NCI-H1694 treated with DMSO at 0.1 percent for 48 hours (cell line): ENCODE measurements at regions not wholly inside any gene's neighbourhood (a gene's known extent, or its start where the extent isn't known, plus 50 kb on each side); places are given as distances from the start of the nearest gene placed in this dataset.
"Not testable (repeated sequence)": the region's sequence is repeated elsewhere in the genome, so short reads cannot be mapped to it uniquely, and the experiment has no call there.

Experiments
- DNase-seq: peaks from one replicate; lab custom pipeline; 2025; lab: John Stamatoyannopoulos, UW

DNA sequence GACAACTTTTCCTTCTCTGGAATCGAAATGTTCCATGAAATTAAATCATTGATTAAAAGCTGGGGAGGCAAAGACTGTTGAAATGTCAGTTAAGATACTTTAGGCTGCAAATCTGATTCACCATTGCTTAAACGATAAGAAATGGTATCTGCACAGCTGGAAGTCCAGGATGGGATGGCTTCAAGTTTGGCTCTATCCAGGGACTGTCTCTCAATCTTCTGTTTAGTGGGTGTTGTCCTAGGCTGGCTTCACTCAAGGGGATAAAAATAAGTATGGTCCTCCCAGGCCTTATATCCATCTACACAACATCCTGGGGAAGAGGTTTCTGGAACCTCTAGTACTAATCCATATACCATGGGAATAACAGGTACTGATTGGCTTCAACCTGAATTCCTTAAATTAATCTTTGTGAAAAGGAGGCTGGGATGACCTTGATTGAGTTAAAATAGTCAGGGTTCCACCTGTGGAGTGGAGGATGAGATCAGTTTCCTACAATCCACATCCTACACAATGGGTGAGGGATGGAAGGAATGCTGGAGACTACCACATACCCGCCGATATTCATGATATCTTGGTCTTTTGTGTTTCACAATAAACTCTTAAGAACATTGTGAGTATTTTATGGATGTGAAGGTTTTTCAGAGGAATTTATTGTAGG lies 156.0 kb upstream of the L3MBTL4 start:
- DNase-seq: no peak

DNA sequence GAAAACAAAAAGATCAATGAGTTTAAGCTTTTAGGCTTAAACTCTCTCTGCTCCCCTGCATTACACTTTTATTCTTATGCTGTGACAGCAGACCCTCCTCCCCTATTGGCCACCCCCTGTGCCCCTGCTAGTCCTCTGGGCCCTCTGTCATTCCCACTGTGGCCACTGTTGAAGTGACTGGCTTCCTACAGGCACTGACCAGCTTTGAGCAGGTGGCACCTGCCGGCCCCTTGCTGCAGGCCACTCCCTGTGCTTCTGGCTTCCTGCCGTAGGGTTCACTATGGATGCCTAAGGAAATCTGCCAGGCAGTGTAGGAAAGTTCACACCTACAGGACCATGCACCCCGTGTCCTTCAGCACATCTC lies 156.5 kb upstream of the L3MBTL4 start:
- DNase-seq: no peak

DNA sequence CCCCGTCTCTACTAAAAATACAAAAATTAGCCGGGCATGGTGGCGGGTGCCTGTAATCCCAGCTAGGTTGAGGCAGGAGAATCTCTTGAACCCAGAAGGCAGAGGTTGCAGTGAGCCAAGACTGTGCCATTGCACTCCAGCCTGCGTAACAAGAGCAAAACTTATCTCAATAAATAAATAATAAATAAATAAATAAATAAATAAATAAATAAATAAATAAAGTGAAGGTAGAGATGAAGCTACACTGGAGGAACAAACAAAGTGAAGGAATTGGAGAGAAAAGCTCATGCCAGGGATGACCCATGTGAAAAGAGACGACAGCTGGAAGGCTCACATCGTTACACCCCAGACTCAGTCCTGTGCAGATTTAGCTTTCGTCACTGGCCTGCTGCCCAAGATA lies 157.3 kb upstream of the ARHGAP28 start:
- not testable (repeated sequence) for DNase-seq

DNA sequence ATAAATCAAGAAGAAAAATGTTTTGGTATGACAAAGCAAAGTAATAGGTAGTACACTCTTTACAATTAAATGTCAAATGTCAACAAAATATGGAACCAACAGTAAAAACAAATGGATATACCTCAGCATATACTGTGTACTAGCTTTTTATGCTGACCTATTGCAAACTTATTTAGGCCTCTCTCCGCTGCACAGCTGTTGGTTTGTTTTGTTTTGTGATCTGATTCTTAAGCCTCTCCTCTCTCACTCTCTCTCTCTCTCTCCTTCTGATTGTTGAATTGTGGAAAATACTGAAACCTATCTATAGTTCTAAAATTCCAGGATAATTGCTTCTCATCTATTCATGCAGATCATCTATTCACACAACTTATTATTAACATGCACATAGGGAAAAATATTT lies 154.9 kb upstream of the ARHGAP28 start:
- no peak for DNase-seq

DNA sequence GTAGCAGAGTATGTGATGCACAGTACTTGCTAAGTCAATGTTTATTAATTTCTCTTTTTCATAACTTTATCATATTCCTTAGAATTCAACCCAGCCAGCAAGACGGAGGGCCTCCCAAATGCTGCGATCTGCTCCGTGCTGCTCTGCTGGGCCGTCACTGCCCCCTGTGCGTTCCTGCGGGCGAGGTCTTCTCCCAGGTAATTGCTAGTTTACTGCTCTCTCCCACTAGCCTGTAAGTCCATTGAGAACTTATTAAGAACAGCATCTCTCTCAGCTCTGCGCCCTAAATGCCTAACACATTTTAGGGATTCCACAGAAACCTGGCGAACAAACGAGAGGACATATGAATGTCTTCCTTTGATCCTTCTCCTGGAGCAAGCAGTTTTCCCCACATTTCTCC lies 153.6 kb upstream of the ARHGAP28 start:
- DNase-seq: no peak

DNA sequence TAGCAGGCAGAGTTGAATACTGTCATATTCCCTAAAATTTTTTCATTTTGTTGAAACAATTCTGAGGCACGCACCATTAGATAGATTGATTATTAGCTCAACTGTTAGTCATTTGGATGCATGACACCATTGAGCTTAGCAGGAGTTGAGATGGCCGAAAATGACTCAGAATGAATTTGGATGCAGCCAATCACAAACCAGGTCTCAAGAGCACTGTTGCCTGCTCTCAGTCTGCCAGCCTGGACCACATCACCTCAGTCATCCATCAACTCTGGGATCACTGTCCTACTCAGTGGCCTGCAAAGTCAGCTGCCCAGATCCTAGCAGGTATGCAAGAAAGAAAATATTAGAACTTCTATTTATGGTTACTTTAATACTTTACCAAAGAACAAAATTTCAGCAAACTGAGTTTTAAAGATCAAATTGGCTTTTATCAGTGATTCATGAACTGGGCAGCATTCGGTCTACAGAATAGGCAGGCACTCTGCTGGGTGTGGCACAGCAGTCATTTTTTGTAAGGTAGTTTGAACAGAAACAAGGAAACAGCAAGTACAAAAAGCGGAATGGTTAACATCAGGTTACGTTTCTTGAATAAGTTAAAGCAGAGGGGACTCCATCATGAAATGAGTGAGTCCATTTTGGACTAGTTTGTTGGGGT lies 152.7 kb upstream of the ARHGAP28 start:
- DNase-seq: no peak

DNA sequence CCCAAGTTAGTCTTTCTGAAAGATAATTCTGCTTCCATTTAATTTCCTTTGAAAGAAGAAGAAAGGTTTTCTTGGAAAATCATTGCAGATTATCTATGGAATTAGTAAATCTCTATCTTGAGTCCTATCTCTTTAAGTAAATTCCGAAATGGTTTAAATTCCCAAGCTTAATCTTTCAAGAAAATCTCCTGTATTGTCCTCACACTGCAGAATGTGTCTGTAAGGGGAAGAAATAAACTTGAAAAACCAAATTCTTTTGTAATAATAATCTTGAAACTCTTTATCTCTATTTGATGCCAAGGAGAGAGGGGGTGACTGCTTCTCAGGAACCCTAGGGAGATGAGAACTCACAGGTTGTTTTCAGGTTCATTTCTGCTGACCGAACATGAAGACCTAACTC lies 150.8 kb upstream of the ARHGAP28 start:
- no peak for DNase-seq

DNA sequence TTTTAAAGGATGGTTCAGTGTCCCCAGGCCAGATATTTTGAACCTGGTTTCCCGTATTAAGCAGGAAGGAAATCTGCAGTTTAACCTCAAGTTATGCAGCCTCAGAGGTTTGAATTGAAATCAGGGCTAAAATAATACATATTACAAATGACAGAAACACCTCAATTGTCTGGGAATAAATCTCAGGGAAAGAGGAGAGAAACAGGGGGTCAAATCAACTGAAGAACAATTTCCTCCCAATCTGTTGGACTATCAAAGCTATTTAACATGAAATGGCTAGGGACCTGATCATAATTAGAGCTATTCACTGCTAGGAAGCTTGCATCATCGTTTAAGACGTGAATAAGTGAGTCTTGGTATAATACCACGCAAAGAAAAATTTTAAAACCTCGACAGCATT lies 150.0 kb upstream of the ARHGAP28 start:
- DNase-seq: no peak

DNA sequence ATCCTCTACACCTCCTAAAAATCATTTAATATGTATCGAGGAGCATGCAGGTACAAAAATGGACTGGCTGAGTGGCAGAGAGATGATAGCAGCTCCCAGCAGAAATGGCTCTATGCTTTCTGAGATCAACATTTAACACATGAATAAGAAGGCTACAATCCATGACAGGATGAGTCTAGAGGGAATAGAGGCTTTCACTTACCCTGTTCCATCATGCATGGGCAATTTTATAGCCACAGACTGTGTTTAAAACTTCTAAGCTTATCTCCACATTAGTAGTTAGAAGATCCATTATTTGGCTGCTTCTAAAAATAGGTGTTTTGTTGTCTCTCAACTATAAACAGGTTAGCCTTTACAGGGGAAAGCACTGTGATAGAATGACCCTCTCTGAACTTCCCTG lies 149.1 kb upstream of the ARHGAP28 start:
- no peak for DNase-seq

DNA sequence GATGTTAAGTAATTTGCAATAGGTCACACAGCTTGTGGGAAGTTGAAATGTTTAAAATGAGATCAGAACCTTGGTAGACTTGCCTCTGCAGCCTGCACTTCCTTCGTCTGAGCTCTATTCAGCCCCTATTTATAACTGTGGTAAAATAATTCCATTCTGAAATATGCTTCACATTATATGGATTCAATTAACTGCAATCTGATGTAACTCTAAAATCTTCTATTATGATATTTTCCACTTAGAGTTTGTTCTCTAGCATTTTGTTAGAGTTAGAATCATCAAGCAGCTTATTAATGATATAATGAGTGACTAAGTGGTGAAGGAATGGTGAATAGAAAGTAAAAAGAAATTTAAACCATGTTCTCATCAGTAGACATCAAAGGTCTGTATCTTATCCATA lies 139.6 kb upstream of the ARHGAP28 start:
- no peak for DNase-seq

DNA sequence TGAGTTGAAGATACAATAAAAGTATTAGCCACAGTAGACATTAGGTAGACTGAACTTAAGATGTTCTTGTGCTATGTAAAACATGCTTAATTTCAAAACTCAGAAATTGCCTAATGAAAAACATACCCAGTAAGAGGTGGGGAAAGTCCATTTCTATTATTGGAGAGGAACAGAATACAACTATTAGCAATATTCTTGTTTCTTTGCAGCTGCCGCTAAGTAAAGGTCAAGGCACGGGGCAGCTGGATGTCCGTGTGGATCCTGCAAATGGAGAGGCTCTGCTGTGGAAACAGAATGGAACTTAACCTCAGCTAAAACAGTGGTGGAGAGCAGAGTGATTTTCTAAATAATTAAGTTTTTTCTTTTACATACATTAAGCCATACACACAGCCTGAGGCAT lies 139.2 kb upstream of the ARHGAP28 start:
- no peak for DNase-seq

DNA sequence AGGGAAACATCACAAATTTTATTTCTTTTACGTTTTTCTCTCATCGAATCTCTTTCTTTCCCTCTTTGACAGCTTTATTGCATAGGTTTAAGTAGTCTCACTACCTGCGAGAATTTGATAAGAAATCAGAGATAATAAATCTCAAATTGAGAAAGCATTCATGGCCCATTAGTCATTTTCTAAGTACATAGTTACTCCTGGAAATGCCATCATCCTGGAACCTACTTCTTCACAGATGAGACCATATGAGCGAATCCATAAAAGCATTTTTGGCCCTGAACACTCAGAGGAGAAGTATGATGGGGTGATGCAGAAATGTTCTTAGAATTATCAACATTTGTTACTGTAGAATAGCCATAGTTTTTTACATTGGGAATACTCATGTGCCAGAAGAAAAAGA lies 138.0 kb upstream of the ARHGAP28 start:
- DNase-seq: no peak

DNA sequence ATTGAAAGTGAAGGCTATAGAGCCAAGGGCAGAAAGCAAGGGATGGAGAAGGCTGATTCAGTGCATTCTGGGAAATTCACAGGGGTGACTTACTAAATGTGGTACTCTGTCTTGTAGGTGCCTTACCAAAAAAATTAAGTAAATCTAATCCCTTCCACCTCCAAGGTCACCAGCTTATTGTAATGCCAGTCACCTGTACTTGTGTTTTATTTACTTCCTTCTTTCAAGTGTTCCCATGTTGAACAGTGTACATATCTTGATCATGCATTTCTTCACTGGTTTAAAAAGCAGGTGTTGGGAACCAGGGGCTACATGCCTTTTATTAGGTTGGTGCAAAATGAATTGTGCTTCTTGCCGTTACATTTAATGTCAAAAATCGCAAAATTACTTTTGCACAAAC lies 137.0 kb upstream of the ARHGAP28 start:
- no peak for DNase-seq

DNA sequence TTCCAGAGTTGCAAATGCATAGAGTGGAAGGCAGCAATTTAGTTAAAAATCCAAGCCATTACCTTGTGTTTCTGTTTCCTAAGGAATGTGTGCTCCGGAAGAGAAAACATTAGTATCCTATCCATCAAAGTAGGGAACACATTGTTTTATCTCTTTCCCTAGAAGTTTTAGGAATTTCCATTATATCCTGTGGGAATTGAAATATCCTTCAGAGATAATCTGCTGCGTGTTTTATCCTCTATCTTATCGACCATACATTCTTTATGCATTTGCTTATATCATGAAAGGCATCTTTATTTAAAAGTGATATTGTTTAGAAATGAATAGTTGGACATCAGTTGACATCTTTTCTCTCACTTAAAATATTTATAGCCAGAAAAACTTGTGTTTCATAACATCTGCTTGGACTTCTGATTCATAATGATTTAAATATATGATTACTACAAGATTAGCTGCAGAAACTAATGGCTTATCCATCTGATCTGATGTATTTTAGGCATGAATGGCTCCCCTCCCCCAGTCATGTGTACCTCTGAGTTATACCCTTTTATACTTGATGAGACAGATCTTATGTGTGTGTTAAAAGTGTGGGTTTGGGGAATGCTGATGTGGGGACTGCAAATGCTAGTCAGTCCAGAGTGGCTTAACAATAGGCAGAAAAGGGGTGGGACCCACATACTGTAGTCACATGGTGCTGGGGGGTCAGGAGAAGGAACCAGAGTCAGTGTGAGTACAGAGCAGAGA lies 136.2 kb upstream of the ARHGAP28 start:
- DNase-seq: no peak

DNA sequence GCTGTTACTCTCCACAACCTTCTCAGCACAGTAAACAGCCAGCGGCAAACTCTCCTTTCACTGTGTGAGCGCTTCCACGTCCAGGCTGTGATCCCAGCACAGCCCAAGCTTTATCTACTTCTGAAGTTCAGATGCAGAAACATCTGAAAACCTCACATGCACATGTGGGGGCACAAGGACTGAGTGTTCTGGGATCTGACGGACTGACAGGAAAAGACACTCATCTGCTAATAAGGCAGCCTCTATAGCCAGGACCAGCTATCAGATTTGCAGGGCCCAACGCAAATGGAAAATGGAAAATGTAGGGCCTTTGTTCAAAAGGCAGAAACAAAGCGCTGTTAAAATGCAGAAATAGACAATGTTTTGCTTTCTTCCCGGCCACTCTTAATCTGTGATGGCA lies 133.8 kb upstream of the ARHGAP28 start:
- DNase-seq: no peak

DNA sequence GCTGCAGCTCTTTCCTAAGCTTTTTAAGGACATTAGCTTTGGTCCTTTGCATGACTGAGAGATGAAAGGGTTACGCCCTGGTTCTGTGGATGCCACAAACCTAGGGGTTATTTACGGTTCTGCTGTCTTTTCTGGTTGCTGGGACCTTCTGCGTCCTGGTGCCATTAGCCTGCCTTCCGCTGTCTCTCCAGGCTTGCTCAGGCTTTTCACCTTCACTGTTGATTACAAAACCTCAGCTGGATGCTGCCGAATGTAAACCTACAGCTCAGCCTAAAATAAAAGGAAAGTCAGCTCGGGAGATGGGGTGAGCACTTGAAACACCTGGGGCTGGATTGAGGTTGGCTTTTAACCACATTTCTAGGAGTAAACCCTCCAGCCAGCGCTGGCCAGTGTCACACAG lies 130.9 kb upstream of the ARHGAP28 start:
- no peak for DNase-seq

DNA sequence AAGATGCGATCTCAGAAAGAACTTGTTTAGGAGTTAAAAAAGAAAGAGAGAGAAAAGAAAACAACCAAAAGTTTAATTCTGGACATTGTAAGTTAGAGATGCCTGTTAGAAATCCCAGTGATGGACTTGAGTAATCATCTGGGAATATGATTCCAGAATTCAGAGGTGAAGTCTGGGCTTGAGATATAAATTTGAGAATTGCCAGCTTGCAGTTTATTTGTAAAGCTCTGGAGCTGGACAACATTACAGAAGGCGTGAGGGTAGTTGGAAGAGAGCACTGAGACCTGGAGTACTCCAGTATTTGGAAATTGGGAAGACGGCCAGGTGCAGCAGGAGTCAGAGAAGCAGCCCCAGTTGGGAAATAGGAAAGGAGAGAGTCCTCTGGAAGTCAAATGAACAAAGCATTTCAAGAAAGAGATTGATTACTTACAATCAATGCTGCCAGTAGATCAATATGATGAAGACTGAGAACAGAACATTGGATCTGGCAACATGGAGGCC lies 128.8 kb upstream of the ARHGAP28 start:
- no peak for DNase-seq

DNA sequence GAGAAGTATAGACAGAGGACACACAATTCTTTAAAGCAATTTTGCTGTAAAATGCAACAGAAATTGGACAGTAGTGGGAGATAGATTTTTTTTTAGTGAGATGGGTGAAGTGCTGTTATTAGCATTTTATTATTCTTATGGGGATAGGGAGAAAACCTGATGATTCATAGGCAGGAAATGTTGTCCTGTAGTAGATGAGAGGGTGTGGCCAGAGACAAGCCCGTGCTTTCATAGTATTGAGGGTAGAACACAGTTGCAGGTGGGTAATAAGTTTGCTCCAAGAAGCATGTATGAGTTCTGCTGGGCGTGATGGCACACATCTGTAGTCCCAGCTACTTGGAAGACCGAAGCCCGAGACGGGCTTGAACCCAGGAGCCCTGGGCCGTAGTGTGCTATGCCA lies 128.3 kb upstream of the ARHGAP28 start:
- no peak for DNase-seq

DNA sequence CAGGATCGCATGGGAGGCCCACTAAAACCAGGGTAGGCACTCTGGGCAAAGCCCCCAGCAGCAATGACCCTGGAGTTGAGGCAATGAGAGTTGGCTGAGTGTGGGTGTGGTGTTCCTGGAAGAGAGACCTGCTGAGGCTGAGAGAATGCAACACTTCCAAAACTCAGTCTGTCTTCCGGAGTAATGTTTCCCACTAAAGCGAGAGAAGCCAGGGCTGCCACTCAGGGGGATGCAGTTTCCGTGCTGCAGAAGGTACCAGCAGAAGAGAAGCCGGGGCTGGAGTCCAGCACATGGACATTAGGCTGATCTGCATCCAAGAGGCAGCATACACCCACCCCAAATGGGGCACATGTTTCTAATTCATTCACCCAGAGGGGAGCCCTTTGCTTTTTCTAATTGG lies 127.2 kb upstream of the ARHGAP28 start:
- DNase-seq: no peak

DNA sequence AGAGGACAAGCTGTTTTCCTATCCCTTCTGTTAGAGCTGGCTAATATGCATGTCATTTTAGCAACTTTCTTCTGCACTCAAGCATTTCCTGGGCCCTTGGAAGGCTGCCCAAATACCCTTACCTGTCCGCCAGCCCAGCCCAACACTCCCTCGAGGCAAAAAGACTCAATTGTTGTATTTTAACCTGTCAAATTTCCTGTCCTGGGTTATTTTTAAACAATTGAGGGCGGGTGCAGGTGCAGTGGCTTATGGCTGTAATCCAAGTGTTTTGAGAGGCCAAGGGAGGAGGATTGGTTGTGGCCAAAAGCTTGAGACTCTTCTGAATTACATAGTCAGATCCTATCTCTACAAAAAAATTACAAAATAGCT lies 125.0 kb upstream of the ARHGAP28 start:
- DNase-seq: no peak

DNA sequence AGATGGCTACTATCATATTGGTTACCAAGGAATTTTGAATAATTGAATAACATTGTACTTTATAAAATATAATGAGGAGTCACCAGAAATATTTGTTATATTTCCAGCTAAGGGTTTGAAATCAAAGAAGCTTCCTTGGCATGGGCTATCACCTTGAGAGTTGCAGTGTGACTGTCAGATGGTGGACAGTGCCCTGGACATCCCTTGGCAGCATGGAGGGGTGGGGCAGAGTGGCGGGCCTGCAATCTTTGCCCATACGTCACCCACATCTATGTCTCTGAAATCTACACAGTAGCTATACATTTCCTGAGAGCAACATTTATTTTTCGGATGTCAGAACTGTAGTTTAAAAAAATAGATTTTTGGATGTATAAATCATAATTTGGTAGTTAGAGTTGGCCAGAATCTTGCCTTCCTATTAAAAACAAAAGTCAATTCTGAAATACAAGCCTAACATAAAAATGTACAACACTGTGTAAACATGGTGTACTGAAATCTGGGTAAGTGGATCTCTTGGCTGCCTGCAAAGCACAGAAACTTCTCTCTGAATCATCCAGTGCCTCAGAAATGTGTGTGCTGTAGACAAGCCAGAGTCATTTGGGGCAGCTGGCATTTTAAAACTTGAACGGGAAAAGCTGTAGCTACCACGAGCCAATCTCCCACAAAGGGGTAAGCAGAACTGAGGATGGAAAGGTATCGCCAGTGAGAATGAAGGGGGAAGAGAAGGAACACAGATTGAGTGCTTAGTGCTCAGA lies 124.2 kb upstream of the ARHGAP28 start:
- no peak for DNase-seq

DNA sequence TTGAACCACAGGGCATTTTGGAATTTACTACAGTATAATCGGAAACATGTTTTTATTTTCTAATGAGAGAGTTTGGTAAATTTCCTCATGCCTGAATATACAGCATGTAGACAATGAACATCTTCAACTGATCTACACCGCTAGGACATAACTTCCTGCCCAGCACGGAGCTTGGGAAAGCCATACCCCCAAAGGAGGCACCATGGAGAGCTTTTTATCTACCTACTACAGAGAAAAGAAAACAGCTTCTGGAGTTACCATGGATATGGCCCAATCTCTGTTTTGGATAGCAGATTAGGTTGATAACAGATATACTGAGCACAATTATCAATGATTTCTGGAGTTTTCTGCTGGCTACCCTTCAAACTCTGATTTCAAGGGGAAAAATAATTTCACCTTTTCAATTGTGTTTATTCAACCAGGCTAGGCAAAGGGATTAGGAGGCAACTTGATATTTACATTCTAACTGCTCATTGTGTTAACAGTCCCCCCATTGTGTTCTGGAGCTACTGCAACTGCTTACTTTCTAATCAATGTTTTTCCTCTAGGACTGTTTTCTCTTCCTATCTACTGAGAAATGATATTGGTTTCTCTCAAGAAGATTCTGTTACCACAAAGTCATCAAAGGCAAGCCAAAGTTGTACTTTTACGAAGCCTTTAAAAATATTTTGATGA lies 123.0 kb upstream of the ARHGAP28 start:
- DNase-seq: no peak
